WTC11 (cell line): ENCODE measurements at regions not wholly inside any gene's neighbourhood (a gene's known extent, or its start where the extent isn't known, plus 50 kb on each side); places are given as distances from the start of the nearest gene placed in this dataset.

Experiments used
- ATAC-seq: fragments of 200-7000 bp; cut with Tn5 transposase; 2 replicates; pipeline ENCODE4 v1.10.0; 2021; ENCODE audit warnings: mild to moderate bottlenecking, moderate library complexity
- CTCF ChIA-PET: fragments of 300-600 bp; sonication (Branson Sonifier 250); formaldehyde crosslinking; loops from one replicate; lab custom pipeline; 2021; ENCODE audit warnings: antibody characterized with exemption; lab: Charles Lee
- POLR2A ChIA-PET: fragments of 350-600 bp; sonication (Branson Sonifier 250); formaldehyde crosslinking; loops from one replicate; lab custom pipeline; 2021; ENCODE audit warnings: antibody characterized with exemption; lab: Charles Lee
- DNase-seq: peaks from one replicate; pipeline ENCODE4 v3.0.0; 2021; ENCODE audit warnings: low spot score
- H3K27ac Mint-ChIP-seq: 2 replicates; pipeline ENCODE4 v1.8.0; 2021; ENCODE audit warnings: mixed read lengths
- H3K27me3 Mint-ChIP-seq: 2 replicates; pipeline ENCODE4 v1.8.0; 2021; ENCODE audit warnings: low read depth, mild to moderate bottlenecking, moderate library complexity, mixed read lengths
- H3K36me3 Mint-ChIP-seq: 2 replicates; pipeline ENCODE4 v1.8.0; 2021; ENCODE audit warnings: mixed read lengths
- H3K4me1 Mint-ChIP-seq: 2 replicates; pipeline ENCODE4 v1.8.0; 2022; ENCODE audit warnings: mixed read lengths
- H3K4me3 Mint-ChIP-seq: 2 replicates; pipeline ENCODE4 v1.8.0; 2021; ENCODE audit warnings: mild to moderate bottlenecking, moderate library complexity, mixed read lengths
- H3K9me3 Mint-ChIP-seq: 2 replicates; pipeline ENCODE4 v1.8.0; 2021; ENCODE audit warnings: mixed read lengths
- AR ChIP-seq: fragments of 250-450 bp; sonication (Bioruptor Pico); IDR thresholded peaks from 2 replicates; pipeline ENCODE4 v1.9.0; 2021; ENCODE audit warnings: mild to moderate bottlenecking
- ARID4B ChIP-seq: sonication (generic); formaldehyde crosslinking; IDR thresholded peaks from 2 replicates; pipeline ENCODE4 v1.8.0; 2023; ENCODE audit warnings: missing genetic modification reagents, mild to moderate bottlenecking, borderline replicate concordance
- CBFB ChIP-seq: sonication (generic); formaldehyde crosslinking; IDR thresholded peaks from 2 replicates; pipeline ENCODE4 v1.8.1; 2022; ENCODE audit warnings: mild to moderate bottlenecking, low read depth, missing genetic modification reagents
- ESRRA ChIP-seq: sonication (generic); formaldehyde crosslinking; IDR thresholded peaks from 2 replicates; pipeline ENCODE4 v1.8.1; 2022; ENCODE audit warnings: mild to moderate bottlenecking, missing genetic modification reagents, borderline replicate concordance
- FOXP1 ChIP-seq: sonication (generic); formaldehyde crosslinking; IDR thresholded peaks from 2 replicates; pipeline ENCODE4 v1.8.0; 2022; ENCODE audit warnings: missing genetic modification reagents, mild to moderate bottlenecking, moderate library complexity, borderline replicate concordance
- HMGA2 ChIP-seq: fragments of 250-450 bp; sonication (Bioruptor Pico); IDR thresholded peaks from 2 replicates; pipeline ENCODE4 v1.4.0; 2021; ENCODE audit warnings: mild to moderate bottlenecking, moderate library complexity
- IRF2 ChIP-seq: sonication (generic); formaldehyde crosslinking; IDR thresholded peaks from 2 replicates; pipeline ENCODE4 v1.8.0; 2022; ENCODE audit warnings: low read depth, missing genetic modification reagents, borderline replicate concordance
- KAT7 ChIP-seq: sonication (generic); formaldehyde crosslinking; IDR thresholded peaks from 2 replicates; pipeline ENCODE4 v1.8.1; 2023; ENCODE audit warnings: missing genetic modification reagents, mild to moderate bottlenecking, borderline replicate concordance
- NFYB ChIP-seq: sonication (generic); formaldehyde crosslinking; conservative IDR thresholded peaks from 2 replicates; pipeline ENCODE4 v1.8.0; 2022; ENCODE audit warnings: low read depth, missing genetic modification reagents
- NR1H2 ChIP-seq: sonication (generic); formaldehyde crosslinking; IDR thresholded peaks from 2 replicates; pipeline ENCODE4 v1.9.0; 2021; ENCODE audit warnings: mild to moderate bottlenecking, moderate library complexity, missing genetic modification reagents
- PRRX2 ChIP-seq: fragments of 250-450 bp; sonication (Bioruptor Pico); IDR thresholded peaks from 2 replicates; pipeline ENCODE4 v1.8.0; 2021; ENCODE audit warnings: mild to moderate bottlenecking
- TCF7 ChIP-seq: sonication (generic); formaldehyde crosslinking; IDR thresholded peaks from 2 replicates; pipeline ENCODE4 v1.8.0; 2022; ENCODE audit warnings: mild to moderate bottlenecking, low read depth, missing genetic modification reagents, moderate library complexity
- TEAD1 ChIP-seq: sonication (generic); formaldehyde crosslinking; IDR thresholded peaks from 2 replicates; pipeline ENCODE4 v1.8.0; 2022; ENCODE audit warnings: mild to moderate bottlenecking, missing genetic modification reagents
- ZNF219 ChIP-seq: sonication (generic); formaldehyde crosslinking; IDR thresholded peaks from 2 replicates; pipeline ENCODE4 v1.8.0; 2023; ENCODE audit warnings: missing genetic modification reagents, mild to moderate bottlenecking, borderline replicate concordance
- ZNF263 ChIP-seq: sonication (generic); formaldehyde crosslinking; IDR thresholded peaks from 2 replicates; pipeline ENCODE4 v1.8.1; 2022; ENCODE audit warnings: low read depth, mild to moderate bottlenecking, moderate library complexity, missing genetic modification reagents
- ZNF423 ChIP-seq: fragments of 250-450 bp; sonication (Bioruptor Pico); IDR thresholded peaks from 2 replicates; pipeline ENCODE4 v2.1.2; 2022; ENCODE audit warnings: mild to moderate bottlenecking, moderate library complexity

- Mint-ChIP-seq H3K36me3 (no peaks in the 10 kb centered on the region), H3K27ac (no peak overlapping the region), H3K4me1 (peaks cover 19% of the 10 kb centered on the region), H3K27me3 (no peaks in the 10 kb centered on the region), H3K9me3 (peaks cover 10% of the 10 kb centered on the region), H3K4me3 (no peak overlapping the region)
- TF ChIP-seq TEAD1 (CRISPR knock-in tag) = no peak
- TF ChIP-seq HMGA2 (CRISPR knock-in tag) = no peak
- TF ChIP-seq FOXP1 (CRISPR knock-in tag) = no peak
- TF ChIP-seq ARID4B (CRISPR knock-in tag) = no peak
- TF ChIP-seq NFYB (CRISPR knock-in tag) = no peak
- no peak for TF ChIP-seq TCF7 (CRISPR knock-in tag)
- TF ChIP-seq ZNF219 (CRISPR knock-in tag) = no peak
- no peak for TF ChIP-seq CBFB (CRISPR knock-in tag)
- no peak for TF ChIP-seq PRRX2 (CRISPR knock-in tag)
- no peak for TF ChIP-seq ZNF263
- TF ChIP-seq KAT7 = no peak
- ChIA-PET CTCF (no interaction called here), POLR2A (no interaction called here)
- DNase-seq = no peak
- ATAC-seq = no peak
These were observed 892.7 kb downstream of the TLE1 start for GRCh38 chr9:80796632-80797031.

- H3K27ac Mint-ChIP-seq = no peak overlapping the region
- CTCF ChIA-PET = no interaction called here
- H3K36me3 Mint-ChIP-seq = no peaks in the 10 kb centered on the region
- no peak overlapping the region for H3K4me3 Mint-ChIP-seq
- H3K9me3 Mint-ChIP-seq = no peaks in the 10 kb centered on the region
- H3K27me3 Mint-ChIP-seq = no peaks in the 10 kb centered on the region
- TF ChIP-seq AR = no peak
- TF ChIP-seq IRF2 (CRISPR knock-in tag) = no peak
- DNase-seq = no peak
- peaks cover 11% of the 10 kb centered on the region for H3K4me1 Mint-ChIP-seq
- no peak for ATAC-seq
- POLR2A ChIA-PET = no interaction called here
These were observed 895.1 kb downstream of the TLE1 start for GRCh38 chr9:80794197-80794596.

GRCh38 chr9:80793706-80794105, 895.6 kb downstream of the TLE1 start:
- no peak for TF ChIP-seq NR1H2 (CRISPR knock-in tag)
- TF ChIP-seq HMGA2 (CRISPR knock-in tag) = no peak
- TF ChIP-seq ESRRA = no peak
- TF ChIP-seq ZNF423 = no peak
- ChIA-PET CTCF (no interaction called here), POLR2A (no interaction called here)
- DNase-seq (no peak), ATAC-seq (no peak)
- Mint-ChIP-seq H3K4me1 (peaks cover 14% of the 10 kb centered on the region), H3K4me3 (no peak overlapping the region), H3K27ac (no peak overlapping the region), H3K27me3 (no peaks in the 10 kb centered on the region), H3K36me3 (no peaks in the 10 kb centered on the region), H3K9me3 (no peaks in the 10 kb centered on the region)
